Activated CD8-positive, alpha-beta memory T cell treated with anti-CD3 and anti-CD28 coated beads, Interleukin-2, amount 50 U/mL, for 24 hours (primary cell): ENCODE measurements at regions not wholly inside any gene's neighbourhood (a gene's known extent, or its start where the extent isn't known, plus 50 kb on each side); places are given as distances from the start of the nearest gene placed in this dataset.

Experiments
- DNase-seq: peaks from one replicate; pipeline ENCODE4 v3.0.0-alpha.2; 2020; ENCODE audit errors: extremely low read depth

GRCh38 chr16:85187886-85188285 lies 75.6 kb upstream of the CIBAR2 start:
- DNase-seq = no peak

- DNase-seq = no peak
Measured at GRCh38 chr16:85188822-85189672, 76.8 kb upstream of the CIBAR2 start.

GRCh38 chr16:85190572-85190971 lies 78.3 kb upstream of the CIBAR2 start:
- no peak for DNase-seq

GRCh38 chr16:85191341-85191965 lies 79.2 kb upstream of the CIBAR2 start:
- DNase-seq = no peak

- no peak for DNase-seq
Measured at GRCh38 chr16:85192238-85193114, 80.2 kb upstream of the CIBAR2 start.

- DNase-seq = no peak
Measured at GRCh38 chr16:85193115-85193493, 80.8 kb upstream of the CIBAR2 start.

- no peak for DNase-seq
Measured at GRCh38 chr16:85193876-85194275, 81.6 kb upstream of the CIBAR2 start.

- no peak for DNase-seq
Measured at GRCh38 chr16:85194307-85195270, 82.3 kb upstream of the CIBAR2 start.

GRCh38 chr16:85195271-85195647 lies 83.0 kb upstream of the CIBAR2 start:
- DNase-seq = no peak

GRCh38 chr16:85195900-85196772 lies 83.9 kb upstream of the CIBAR2 start:
- no peak for DNase-seq

GRCh38 chr16:85196976-85197375 lies 84.7 kb upstream of the CIBAR2 start:
- no peak for DNase-seq

GRCh38 chr16:85197611-85198566 lies 85.6 kb upstream of the CIBAR2 start:
- DNase-seq = no peak

GRCh38 chr16:85199069-85199725 lies 86.9 kb upstream of the CIBAR2 start:
- no peak for DNase-seq

GRCh38 chr16:85199880-85200279 lies 87.6 kb upstream of the CIBAR2 start:
- no peak for DNase-seq

GRCh38 chr16:85200471-85201278 lies 88.4 kb upstream of the CIBAR2 start:
- DNase-seq = no peak

- no peak for DNase-seq
Measured at GRCh38 chr16:85201574-85201973, 89.3 kb upstream of the CIBAR2 start.

- no peak for DNase-seq
Measured at GRCh38 chr16:85202051-85202601, 89.9 kb upstream of the CIBAR2 start.
